Epidermal melanocyte (primary cell): ENCODE measurements at regions not wholly inside any gene's neighbourhood (a gene's known extent, or its start where the extent isn't known, plus 50 kb on each side); places are given as distances from the start of the nearest gene placed in this dataset.
"Not testable (repeated sequence)": the region's sequence is repeated elsewhere in the genome, so short reads cannot be mapped to it uniquely, and the experiment has no call there.

Experiments
- DNase-seq: peaks from one replicate; pipeline ENCODE4 v3.0.0; 2011; ENCODE audit warnings: low spot score; ENCODE audit not compliant: insufficient read length

GRCh38 chr6:56749632-56750151, 107.0 kb upstream of the DST start:
- DNase-seq = no peak

- DNase-seq = no peak
Observed at GRCh38 chr6:56746767-56747504, 104.2 kb upstream of the DST start.

DNA sequence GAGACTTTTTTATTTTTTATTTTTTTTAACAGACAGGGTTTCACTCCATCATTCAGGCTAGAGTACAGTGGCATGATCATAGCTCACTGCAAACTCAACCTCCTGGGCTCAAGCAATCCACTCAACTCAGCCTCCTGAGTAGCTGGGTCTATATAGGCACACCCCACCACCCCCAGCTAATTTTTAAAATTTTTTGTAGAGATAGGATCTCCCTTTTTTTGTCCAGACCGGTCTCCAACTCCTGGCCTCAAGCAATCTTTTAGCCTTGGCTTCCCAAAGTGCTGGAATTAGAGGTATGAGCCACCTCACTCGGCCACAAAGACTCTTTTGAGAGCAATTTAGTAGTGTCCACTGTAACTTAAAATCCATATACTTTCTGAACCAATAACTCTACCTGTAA, 103.3 kb upstream of the DST start:
- DNase-seq = no peak

DNA sequence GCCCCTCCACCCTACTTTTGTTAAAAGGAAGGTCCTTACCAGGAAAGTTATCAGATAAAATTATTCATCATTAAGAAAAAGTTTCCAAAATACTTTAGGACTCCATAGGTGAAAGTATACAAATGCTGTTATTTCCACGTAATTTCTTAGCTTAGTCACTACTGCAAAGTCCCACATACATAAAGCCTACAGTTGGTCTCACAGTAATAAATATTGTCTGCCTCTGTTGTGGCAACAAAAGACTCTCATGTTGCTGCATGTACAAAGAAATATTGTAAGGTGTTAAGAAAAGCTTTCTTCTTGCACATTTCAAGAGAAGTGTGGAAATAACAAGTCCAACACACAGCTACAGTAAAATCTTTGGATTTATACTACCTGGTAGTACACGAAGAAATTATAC, 102.4 kb upstream of the DST start:
- no peak for DNase-seq

GRCh38 chr6:56744528-56744927, 101.8 kb upstream of the DST start:
- DNase-seq = no peak

DNA sequence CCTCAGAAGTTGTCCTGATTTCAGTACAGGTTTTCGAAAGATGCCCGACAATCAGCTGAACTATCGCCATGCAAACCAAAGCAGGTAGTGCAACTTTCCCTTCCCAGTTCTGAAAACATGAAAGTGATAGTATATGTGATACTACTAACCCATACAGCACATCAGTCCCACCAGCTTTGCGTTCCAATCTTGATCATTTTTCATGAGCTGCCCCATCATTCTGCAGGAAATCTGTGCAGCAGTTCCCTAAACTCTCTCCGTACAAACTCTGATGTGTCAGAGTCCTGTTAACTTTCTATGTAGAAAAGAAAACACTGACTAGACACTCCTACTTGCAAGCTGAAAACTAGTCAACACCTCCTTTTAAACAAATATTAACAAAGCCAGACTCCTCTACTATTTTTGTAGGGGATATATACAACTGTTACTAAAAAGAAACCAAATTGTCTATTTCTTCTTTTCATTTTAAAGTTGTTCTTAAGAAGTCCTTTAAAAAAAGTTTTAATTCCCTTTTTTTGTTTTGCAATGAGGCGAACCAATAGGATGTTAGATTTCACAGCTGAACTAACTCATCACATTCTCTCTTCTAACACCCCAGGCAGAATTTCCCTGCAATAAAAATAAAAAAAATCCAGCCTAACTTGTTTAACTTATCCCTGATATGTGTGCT, 99.6 kb upstream of the DST start:
- no peak for DNase-seq

GRCh38 chr6:56741472-56741871, 98.8 kb upstream of the DST start:
- no peak for DNase-seq

- no peak for DNase-seq
Observed at GRCh38 chr6:56739836-56740815, 97.4 kb upstream of the DST start.

GRCh38 chr6:56736804-56737203, 94.1 kb upstream of the DST start:
- DNase-seq = no peak

GRCh38 chr6:56734335-56734734, 91.6 kb upstream of the DST start:
- no peak for DNase-seq

DNA sequence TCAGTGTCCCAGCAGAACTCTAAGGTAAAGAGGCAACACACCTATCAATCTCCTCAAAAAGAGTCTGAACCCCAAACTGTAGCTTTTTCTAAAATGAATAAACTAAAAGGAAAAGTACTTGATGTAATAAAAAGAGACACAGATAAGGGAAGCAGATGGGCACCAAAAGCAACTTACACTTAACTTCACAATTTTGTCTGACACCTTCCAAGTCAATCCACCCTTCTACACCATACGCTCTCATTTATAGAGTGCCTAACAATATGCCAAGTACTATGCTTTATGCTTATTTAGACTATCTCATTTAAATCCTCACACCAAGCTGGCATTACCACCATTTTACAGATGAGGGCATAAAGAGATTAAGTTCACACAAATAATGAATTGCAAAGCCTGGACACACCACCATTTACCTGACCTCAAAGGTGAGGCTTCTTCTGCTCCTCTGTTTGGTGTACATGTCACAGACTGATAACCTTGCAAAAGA, 90.6 kb upstream of the DST start:
- DNase-seq = no peak

DNA sequence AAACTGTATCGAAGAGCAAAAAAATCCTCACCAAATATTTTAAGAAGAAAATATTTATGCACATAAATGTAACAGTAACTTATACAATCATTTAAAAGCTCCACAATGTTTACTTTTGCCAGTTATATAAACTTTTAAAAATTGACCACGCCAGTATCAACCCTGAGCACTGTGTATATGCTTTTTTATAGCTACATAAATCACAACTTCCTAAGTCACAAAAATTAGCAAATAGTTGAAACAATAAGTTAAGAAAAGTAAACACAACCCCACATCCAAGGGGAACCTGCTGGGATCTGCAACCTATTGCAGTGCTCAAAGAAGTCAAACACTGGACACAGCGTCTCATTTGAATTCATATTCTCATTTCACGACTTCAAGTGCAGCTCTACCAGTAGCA, 89.8 kb upstream of the DST start:
- DNase-seq = no peak

DNA sequence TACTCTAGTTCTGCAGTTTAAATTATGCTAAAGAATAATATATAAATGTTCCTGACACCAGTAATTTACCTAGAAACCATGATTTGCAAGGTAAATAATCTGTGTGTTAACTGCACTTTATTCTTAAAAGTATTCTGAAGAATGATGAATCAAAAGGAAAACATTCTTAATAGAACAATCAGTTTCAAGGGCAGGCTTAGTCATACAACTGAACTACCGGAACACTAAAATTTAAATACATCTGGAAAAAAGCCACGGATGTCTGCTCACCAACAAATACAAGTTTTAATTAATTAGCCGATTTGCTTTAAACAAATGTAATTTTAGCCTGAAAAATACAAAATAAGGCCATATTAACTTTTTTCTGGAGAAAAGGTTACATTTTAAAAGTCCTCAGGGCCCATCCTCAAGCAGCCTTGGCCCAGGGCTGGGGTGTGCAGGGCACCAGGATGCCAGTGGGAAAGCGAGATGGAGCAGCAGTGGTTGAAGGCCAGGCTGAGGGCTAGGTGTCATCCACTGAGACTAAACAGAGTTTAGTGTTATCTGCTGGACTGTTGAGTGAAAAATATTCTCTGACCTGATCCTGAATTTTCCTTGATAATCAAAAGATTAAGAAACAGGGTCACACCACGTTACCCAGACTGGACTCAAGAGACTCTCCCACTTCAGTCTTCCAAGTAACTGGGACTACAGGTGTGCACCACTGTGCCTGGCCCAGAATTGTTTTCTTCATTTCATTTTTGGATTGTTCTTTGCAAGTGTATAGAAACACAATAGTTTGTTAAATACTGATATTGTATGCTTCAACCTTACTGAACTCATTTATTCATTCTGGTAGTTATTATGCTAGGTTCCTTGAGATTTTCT, 88.2 kb upstream of the DST start:
- DNase-seq = no peak

DNA sequence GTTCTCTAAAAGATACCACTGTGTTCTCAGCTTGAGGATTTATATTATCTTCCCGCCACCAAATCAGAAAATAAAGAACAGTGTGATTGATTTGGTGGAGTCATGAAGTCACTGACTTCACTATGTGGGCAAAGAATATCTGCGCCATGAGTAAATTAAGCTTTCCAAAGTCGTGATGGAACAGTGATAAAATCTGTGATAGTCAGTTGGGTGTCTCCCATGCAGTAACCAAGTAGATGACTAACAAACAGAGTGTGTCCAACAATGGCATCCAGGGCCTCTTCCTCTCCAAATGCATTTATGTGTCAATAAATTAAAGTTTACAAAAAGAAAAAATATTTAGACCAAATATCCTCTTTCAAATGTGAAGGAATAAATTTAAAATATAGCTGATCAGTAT, 87.0 kb upstream of the DST start:
- DNase-seq = no peak

DNA sequence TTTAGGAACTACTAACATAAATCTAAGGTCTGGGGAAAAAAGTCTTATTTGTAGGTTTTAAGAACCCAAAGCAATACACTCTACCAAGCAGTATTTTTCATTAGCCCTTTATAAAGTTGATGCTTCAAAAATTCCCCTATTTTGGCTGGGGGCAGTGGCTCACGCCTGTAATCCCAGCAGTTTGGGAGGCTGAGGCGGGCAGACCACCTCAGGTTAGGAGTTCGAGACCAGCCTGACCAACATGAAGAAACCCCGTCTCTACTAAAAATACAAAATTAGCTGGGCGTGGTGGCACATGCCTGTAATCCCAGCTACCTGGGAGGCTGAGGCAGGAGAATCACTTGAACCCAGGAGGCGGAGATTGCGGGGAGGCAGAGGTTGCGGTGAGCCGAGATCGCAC, 86.5 kb upstream of the DST start:
- DNase-seq = not testable (repeated sequence)

DNA sequence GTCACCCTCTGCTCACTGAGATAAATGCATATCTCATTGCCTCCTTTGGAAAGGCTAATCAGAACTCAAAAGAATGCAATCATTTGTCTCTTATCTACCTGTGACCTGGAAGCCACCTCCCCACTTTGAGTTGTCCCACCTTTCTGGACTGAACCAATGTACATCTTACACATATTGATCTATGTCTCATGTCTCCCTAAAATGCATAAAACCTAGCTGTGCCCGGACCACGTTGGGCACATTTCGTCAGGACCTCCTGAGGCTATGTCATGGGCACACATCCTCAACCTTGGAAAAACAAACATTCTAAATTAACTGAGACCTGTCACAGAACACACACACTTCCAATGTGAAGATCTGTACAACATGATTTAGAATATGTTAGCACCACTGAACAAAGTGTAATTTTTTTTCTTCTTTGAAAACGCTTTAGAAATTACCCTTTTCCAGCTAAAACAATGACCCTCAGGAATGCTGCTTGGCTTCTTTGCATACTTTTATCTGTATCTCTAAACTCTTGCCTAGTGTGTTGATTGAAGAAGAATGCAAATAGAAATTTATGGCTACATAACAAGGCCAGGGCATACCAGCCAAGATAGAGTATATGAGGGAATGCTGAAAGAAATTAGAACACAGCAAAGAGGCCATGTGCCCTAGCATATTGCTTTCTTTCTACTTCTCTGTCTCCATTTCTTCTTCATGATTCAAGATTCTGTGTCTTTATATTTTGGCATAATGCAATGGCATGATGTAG, 84.6 kb upstream of the DST start:
- DNase-seq = no peak

DNA sequence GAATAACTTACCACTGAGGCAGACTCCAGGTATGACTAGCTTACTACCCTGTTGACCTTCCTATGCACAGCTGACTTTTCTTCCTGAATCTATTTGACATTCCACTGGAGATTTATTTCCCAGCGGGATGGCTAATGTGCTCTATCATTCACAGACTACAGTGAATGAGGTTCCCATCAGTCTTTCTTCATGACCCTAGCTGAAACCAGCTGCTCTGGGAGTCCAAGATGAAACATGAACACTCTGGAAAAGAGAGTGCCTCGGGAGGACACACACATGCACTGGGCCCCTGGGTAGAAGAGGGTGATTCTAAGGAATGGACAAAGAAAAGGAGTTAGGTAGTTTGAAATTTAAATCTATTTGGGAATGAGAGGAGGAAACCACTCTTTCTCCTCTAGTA, 82.6 kb upstream of the DST start:
- DNase-seq = no peak

DNA sequence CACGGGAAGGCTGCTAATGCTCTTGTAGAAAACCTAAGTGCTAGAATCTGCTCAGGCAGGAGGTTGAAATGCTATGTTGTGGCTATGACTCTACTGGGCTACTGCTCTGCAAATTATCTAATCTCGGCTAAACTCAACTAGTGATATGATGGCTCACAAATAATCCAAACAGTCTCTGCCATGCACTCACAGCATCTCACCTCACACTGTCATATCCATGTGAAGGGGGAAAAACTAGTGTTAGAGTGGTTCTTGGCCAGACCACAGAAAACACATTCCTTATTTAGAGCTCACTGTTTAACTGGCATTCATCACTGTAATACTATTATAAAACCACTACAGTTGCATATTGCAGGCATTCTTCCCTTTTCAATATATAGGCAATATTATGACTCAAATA, 81.8 kb upstream of the DST start:
- no peak for DNase-seq

DNA sequence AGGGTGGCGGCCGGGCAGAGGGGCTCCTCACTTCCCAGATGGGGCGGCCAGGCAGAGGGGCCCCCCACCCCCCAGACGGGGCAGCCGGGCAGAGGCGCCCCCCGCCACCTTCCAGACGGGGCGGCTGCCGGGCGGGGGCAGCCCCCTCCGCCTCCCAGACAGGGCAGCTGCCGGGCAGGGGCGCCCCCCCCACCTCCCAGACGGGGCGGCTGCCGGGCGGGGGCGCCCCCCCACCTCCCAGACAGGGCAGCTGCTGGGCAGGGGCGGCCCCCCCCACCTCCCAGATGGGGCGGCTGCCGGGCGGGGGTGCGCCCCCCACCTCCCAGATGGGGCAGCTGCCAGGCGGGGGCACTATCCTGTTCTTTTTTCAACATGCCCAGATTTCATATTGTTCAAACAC, 78.2 kb upstream of the DST start:
- no peak for DNase-seq

GRCh38 chr6:56720202-56720601, 77.5 kb upstream of the DST start:
- DNase-seq = not testable (repeated sequence)
